IPS-18a (cell line): ENCODE measurements at regions not wholly inside any gene's neighbourhood (a gene's known extent, or its start where the extent isn't known, plus 50 kb on each side); places are given as distances from the start of the nearest gene placed in this dataset.

ENCODE experiments used
- H3K27ac ChIP-seq: one replicate; pipeline ENCODE4 v1.5.1; 2013; ENCODE audit warnings: low read length
- H3K27me3 ChIP-seq: one replicate; pipeline ENCODE4 v1.6.1; 2013; ENCODE audit warnings: mild to moderate bottlenecking, low read length; ENCODE audit not compliant: control insufficient read depth, insufficient read depth
- H3K36me3 ChIP-seq: one replicate; pipeline ENCODE4 v1.6.1; 2013; ENCODE audit warnings: low read depth, low read length; ENCODE audit not compliant: control insufficient read depth
- H3K4me1 ChIP-seq: one replicate; pipeline ENCODE4 v1.6.1; 2013; ENCODE audit warnings: low read depth, low read length; ENCODE audit not compliant: control insufficient read depth
- H3K4me3 ChIP-seq: one replicate; pipeline ENCODE4 v1.5.1; 2013; ENCODE audit warnings: low read length
- H3K9ac ChIP-seq: one replicate; pipeline ENCODE4 v1.6.1; 2013; ENCODE audit warnings: mild to moderate bottlenecking, low read length, moderate library complexity
- H3K9me3 ChIP-seq: one replicate; pipeline ENCODE4 v1.6.1; 2013; ENCODE audit warnings: low read depth, low read length; ENCODE audit not compliant: control insufficient read depth

- H3K9me3 ChIP-seq = no peaks in the 10 kb centered on the region
- no peaks in the 10 kb centered on the region for H3K27me3 ChIP-seq
- no peaks in the 10 kb centered on the region for H3K36me3 ChIP-seq
- no peaks in the 10 kb centered on the region for H3K4me1 ChIP-seq
- H3K9ac ChIP-seq = no peak overlapping the region
- H3K4me3 ChIP-seq = no peak overlapping the region
- H3K27ac ChIP-seq = no peak overlapping the region
Observed at GRCh38 chr12:102573237-102573636, 92.9 kb upstream of the IGF1 start.

GRCh38 chr12:102571889-102572288, 91.5 kb upstream of the IGF1 start:
- no peak overlapping the region for H3K9ac ChIP-seq
- H3K4me3 ChIP-seq = no peak overlapping the region
- no peaks in the 10 kb centered on the region for H3K36me3 ChIP-seq
- H3K9me3 ChIP-seq = no peaks in the 10 kb centered on the region
- no peaks in the 10 kb centered on the region for H3K4me1 ChIP-seq
- no peaks in the 10 kb centered on the region for H3K27me3 ChIP-seq
- no peak overlapping the region for H3K27ac ChIP-seq

- H3K9ac ChIP-seq = no peak overlapping the region
- H3K36me3 ChIP-seq = no peaks in the 10 kb centered on the region
- no peak overlapping the region for H3K4me3 ChIP-seq
- H3K27ac ChIP-seq = no peak overlapping the region
- H3K27me3 ChIP-seq = no peaks in the 10 kb centered on the region
- no peaks in the 10 kb centered on the region for H3K4me1 ChIP-seq
- H3K9me3 ChIP-seq = no peaks in the 10 kb centered on the region
Observed at GRCh38 chr12:102570256-102570655, 89.9 kb upstream of the IGF1 start.

- Histone ChIP-seq H3K9ac (no peak overlapping the region), H3K4me1 (no peaks in the 10 kb centered on the region), H3K9me3 (no peaks in the 10 kb centered on the region), H3K27ac (no peak overlapping the region), H3K36me3 (no peaks in the 10 kb centered on the region), H3K27me3 (no peaks in the 10 kb centered on the region), H3K4me3 (no peak overlapping the region)
Observed at GRCh38 chr12:102569803-102570202, 89.4 kb upstream of the IGF1 start.

GRCh38 chr12:102568276-102568675, 87.9 kb upstream of the IGF1 start:
- Histone ChIP-seq H3K36me3 (no peaks in the 10 kb centered on the region), H3K27me3 (no peaks in the 10 kb centered on the region), H3K9me3 (no peaks in the 10 kb centered on the region), H3K4me1 (no peaks in the 10 kb centered on the region), H3K4me3 (no peak overlapping the region), H3K27ac (no peak overlapping the region), H3K9ac (no peak overlapping the region)

- Histone ChIP-seq H3K36me3 (no peaks in the 10 kb centered on the region), H3K4me3 (no peak overlapping the region), H3K27me3 (no peaks in the 10 kb centered on the region), H3K9me3 (no peaks in the 10 kb centered on the region), H3K4me1 (peaks cover 7% of the 10 kb centered on the region), H3K27ac (no peak overlapping the region), H3K9ac (no peak overlapping the region)
Observed at GRCh38 chr12:102567031-102567985, 86.9 kb upstream of the IGF1 start.

- H3K4me1 ChIP-seq = peaks cover 8% of the 10 kb centered on the region
- no peaks in the 10 kb centered on the region for H3K36me3 ChIP-seq
- H3K9ac ChIP-seq = no peak overlapping the region
Observed at GRCh38 chr12:102565555-102565954, 85.2 kb upstream of the IGF1 start.

GRCh38 chr12:102564026-102564425, 83.7 kb upstream of the IGF1 start:
- Histone ChIP-seq H3K4me3 (no peak overlapping the region), H3K27ac (no peak overlapping the region), H3K9me3 (no peaks in the 10 kb centered on the region), H3K36me3 (no peaks in the 10 kb centered on the region), H3K27me3 (no peaks in the 10 kb centered on the region), H3K4me1 (peaks cover 8% of the 10 kb centered on the region), H3K9ac (no peak overlapping the region)

More at GRCh38 chr12:102565555-102565954, 85.2 kb upstream of the IGF1 start:
- Histone ChIP-seq H3K27ac (no peak overlapping the region), H3K27me3 (no peaks in the 10 kb centered on the region), H3K9me3 (no peaks in the 10 kb centered on the region), H3K4me3 (no peak overlapping the region)

GRCh38 chr12:102562836-102563425, 82.6 kb upstream of the IGF1 start:
- H3K4me1 ChIP-seq = peaks cover 8% of the 10 kb centered on the region
- H3K4me3 ChIP-seq = no peak overlapping the region
- H3K27ac ChIP-seq = no peak overlapping the region
- no peaks in the 10 kb centered on the region for H3K36me3 ChIP-seq
- no peak overlapping the region for H3K9ac ChIP-seq
- no peaks in the 10 kb centered on the region for H3K9me3 ChIP-seq
- H3K27me3 ChIP-seq = no peaks in the 10 kb centered on the region

- Histone ChIP-seq H3K9me3 (no peaks in the 10 kb centered on the region), H3K36me3 (no peaks in the 10 kb centered on the region), H3K27me3 (no peaks in the 10 kb centered on the region), H3K27ac (no peak overlapping the region), H3K4me1 (peaks cover 12% of the 10 kb centered on the region), H3K9ac (no peak overlapping the region), H3K4me3 (no peak overlapping the region)
Observed at GRCh38 chr12:102551186-102551585, 70.8 kb upstream of the IGF1 start.

- Histone ChIP-seq H3K4me1 (peaks cover 12% of the 10 kb centered on the region), H3K9ac (no peak overlapping the region), H3K27me3 (no peaks in the 10 kb centered on the region), H3K4me3 (no peak overlapping the region), H3K27ac (no peak overlapping the region), H3K9me3 (no peaks in the 10 kb centered on the region), H3K36me3 (no peaks in the 10 kb centered on the region)
Observed at GRCh38 chr12:102549691-102550090, 69.3 kb upstream of the IGF1 start.

- Histone ChIP-seq H3K9ac (no peak overlapping the region), H3K27ac (no peak overlapping the region), H3K9me3 (no peaks in the 10 kb centered on the region), H3K4me3 (no peak overlapping the region), H3K27me3 (no peaks in the 10 kb centered on the region), H3K4me1 (peaks cover 12% of the 10 kb centered on the region), H3K36me3 (no peaks in the 10 kb centered on the region)
Observed at GRCh38 chr12:102548543-102548942, 68.2 kb upstream of the IGF1 start.
